MM.1S (cell line): ENCODE measurements at regions not wholly inside any gene's neighbourhood (a gene's known extent, or its start where the extent isn't known, plus 50 kb on each side); places are given as distances from the start of the nearest gene placed in this dataset.

Experiments used
- EZH2 ChIP-seq: fragments of 300-600 bp; sonication (generic); optimal IDR thresholded peaks from 2 replicates; pipeline ENCODE3; 2017; ENCODE audit warnings: low read depth, mild to moderate bottlenecking, antibody characterized with exemption, low read length, mixed read lengths
- TF ChIP-seq, protein P1 (sequence below): fragments of 300-600 bp; sonication (generic); IDR thresholded peaks from 2 replicates; pipeline ENCODE4 v1.5.1; 2016; ENCODE audit warnings: antibody characterized with exemption, low read length, mixed read lengths

GRCh38 chr3:197404754-197405153 is 106.3 kb upstream of the DLG1 start:
- TF ChIP-seq, protein P1, sequence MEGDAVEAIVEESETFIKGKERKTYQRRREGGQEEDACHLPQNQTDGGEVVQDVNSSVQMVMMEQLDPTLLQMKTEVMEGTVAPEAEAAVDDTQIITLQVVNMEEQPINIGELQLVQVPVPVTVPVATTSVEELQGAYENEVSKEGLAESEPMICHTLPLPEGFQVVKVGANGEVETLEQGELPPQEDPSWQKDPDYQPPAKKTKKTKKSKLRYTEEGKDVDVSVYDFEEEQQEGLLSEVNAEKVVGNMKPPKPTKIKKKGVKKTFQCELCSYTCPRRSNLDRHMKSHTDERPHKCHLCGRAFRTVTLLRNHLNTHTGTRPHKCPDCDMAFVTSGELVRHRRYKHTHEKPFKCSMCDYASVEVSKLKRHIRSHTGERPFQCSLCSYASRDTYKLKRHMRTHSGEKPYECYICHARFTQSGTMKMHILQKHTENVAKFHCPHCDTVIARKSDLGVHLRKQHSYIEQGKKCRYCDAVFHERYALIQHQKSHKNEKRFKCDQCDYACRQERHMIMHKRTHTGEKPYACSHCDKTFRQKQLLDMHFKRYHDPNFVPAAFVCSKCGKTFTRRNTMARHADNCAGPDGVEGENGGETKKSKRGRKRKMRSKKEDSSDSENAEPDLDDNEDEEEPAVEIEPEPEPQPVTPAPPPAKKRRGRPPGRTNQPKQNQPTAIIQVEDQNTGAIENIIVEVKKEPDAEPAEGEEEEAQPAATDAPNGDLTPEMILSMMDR = no peak
- no peak for TF ChIP-seq EZH2
